GM19468 (cell line): ENCODE measurements at regions not wholly inside any gene's neighbourhood (a gene's known extent, or its start where the extent isn't known, plus 50 kb on each side); places are given as distances from the start of the nearest gene placed in this dataset.

ENCODE experiments used
- ATAC-seq: cut with Tn5 transposase; IDR thresholded peaks from one replicate; pipeline ENCODE4 v1.9.1; 2021; ENCODE audit warnings: mild to moderate bottlenecking, moderate library complexity, moderate number of reproducible peaks; ENCODE audit not compliant: unreplicated experiment; ENCODE audit errors: extremely low read depth

DNA sequence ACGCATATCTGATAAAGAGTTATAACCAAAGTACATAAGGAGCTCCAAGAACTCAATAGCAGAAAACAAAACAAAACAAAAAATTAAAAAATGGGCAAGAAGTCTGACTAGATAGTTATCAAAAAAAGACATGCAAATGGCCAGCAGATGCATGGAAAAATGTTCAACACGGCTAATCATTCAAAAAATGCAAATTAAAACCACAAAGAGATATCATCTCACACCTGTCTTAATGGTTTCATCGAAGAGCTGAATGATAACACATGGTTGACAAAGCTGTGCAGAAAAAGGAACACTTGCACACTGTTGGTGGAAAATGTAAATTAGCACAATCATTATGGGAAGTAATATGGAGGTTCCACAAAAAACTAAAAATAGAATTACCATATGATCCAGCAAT lies 751.3 kb upstream of the POU3F3 start:
- no peak for ATAC-seq

DNA sequence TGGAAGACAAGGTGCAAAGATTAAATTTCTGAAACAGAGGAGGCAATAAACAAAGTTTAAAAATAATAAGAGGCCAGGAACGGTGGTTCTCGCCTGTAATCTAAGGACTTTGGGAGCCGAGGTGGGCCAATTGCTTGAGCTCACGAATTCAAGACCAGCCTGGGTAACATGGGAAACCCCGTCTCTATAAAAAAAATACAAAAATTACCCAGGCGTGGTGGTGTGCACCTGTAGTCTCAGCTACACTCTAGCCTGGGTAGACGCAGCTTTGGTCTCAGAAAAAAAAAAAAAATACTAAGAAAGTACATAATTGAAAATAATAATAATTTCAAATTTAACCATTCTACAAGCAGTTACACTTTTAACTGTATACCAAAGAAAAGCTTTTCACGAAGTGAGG lies 744.6 kb upstream of the POU3F3 start:
- ATAC-seq, result no peak

DNA sequence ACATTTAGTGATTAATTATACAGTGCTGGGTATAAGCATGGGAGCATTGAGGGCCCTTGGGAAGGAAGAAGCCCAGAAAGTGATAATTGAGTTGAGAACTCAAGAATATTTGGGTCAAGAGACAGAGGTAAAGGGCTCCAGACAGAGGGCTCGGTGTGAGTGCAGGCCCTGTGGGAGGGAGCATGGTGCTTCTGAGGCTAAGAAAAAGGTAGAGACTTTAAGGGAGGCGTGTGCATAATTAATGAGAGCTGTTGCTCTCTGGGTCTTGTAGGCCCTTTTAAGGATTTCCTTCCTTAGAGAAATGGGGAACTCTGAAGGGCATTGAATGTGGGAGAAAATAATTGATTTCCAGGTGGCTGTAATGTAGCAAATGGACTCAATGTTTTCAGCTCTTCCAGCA lies 735.0 kb upstream of the POU3F3 start:
- ATAC-seq, result no peak

DNA sequence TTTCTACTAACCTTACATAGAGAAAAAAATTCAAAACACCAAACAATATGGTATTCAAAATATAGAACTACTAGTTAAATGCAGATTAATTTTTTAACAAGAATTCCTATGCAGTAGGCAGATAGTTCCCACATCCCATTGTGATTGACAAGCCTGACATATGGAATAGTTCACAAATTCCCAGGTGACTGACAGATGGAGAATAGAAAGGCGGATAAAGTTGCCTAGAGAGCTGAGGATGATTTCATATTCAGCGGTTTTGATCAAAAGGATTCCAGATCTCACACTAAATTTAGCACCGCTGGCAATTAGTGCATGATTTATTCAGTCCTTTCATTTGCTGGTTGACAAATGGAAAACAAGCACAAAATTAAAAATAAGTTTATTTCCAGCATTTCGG lies 733.7 kb upstream of the POU3F3 start:
- ATAC-seq, result no peak

DNA sequence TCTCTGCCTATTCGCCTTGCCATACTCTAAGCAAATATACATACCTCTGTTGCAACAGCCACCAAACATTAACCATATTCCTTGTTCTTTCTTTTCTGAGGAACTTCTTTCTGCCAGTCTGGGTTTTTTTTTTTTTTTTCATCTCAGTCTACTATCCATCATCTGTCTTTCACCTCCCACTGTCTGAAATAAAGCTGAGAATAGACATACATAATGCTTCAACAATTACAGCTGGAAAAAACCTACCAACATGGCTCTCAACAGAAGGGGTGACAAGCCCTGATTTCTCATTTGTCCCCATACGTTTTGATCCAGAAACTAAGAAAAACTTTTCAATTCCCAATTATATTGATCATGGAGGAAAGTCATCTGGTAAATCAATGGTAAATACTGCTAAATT lies 728.8 kb upstream of the POU3F3 start:
- no peak for ATAC-seq

DNA sequence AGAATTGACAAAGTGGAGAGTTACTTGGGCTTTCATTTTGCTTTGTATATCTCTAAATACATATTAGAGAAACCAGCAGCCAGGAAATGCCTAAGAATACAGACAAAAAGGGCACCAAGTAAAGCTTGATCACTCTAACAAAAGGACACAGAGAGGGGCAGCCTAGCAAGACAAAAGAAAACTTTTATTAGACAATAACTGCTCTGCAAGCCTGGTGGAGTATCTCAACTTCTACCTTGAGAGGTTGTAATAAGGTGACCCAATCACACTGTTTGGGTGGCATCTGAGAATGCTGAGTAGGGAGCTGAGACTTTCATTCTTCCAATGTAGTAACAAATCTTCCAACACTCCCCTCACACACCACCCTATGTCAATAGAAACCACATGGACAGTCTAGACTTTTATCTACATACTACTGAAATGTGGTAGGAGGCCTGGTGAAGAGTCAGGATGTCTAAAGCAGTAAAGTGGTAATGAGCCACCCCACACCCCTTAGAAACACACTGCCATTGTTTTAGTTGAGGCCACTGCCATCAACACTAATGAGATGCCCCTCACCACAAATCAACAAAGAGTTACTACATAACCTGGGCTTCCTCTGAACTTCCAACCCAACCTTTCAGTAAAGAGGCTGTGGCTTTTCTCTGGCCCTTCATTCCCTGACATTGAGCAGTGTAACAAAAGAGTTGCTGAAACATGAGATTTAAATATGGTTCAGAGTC lies 726.7 kb upstream of the POU3F3 start:
- ATAC-seq, result no peak

DNA sequence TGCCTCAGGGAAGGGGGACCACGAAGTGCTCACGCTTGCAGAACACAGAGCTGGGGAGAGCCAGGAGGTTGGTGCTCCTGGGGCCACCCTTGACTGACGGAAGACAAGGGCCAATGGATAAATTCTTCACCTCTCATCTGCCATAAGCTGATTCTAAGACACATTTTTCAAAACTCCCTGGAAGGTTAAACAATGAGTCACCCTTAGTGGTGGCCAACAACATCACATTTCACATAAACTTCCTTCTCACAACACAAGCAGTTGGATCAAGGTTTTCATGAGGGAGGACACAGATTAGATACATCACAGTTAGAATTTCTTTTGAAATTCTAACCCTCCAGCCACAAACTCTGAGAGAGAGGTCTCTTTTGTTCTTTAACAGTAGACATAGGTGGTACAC lies 713.6 kb upstream of the POU3F3 start:
- no peak for ATAC-seq

DNA sequence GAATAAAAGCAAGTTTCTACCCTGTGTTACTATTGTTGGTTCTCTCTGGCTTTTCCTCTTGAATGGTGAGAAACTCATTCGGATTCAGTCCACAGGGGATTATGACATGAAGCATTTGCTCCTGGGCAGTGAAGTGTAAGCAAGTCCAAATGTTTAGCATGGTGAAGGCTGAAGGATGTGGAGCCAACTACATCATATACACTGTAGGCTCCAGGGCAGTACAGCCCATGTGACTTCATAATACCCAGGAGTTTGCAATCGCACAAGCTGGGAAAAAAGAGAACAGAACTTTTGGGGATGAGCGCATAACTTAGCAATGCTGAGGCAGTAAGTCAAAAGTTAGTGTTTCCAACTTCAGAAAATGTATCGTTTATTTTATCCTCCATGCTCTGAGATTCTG lies 695.7 kb upstream of the POU3F3 start:
- no peak for ATAC-seq

DNA sequence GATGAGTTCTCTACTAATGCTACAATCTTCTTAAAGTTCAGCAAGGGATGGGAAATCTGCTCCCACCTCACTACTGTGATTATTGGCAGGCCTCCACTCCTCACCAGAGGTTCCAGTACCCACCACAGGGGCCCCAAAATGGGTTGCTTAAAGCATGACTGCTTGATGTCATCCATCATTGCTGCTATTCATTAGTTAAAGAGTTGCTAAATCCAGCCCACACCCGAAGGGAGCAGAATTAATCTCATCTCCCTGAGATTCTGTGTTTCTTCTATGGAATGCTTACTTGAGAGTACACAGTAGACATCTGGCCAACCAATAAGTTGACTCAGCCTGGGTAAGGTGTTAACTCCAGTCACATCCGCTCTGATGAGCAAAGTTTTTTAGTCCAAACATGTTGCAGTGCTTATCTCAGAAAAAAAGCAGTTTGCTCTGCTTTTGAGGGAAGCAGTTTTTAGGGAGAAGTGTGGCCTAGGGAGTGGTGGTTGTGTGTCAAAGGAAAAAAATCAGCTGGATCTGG lies 690.2 kb upstream of the POU3F3 start:
- no peak for ATAC-seq

DNA sequence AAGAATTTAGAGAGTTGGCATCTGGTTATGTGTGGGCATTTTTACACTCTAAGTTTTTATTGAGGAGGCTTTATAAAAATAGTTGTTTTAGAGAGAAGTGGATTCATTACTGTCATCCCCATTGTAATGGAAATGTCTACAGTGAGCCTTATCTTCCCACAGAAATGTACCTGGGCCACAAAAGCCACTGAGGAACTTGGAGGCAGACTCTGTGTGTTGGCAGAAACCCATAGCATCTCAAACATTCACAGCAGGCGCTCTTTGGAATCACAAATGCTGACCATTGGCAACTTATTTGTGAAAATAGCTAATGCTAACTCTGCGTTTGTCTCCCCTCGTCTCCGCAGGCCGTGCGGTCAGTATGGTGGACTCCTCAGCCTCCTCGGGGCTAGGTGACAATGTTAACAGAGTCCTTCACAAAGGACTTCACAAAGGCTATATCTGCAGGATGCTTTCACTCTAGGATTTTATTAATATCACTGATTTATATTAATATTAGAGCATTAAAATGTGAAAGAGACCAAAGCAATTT lies 689.1 kb upstream of the POU3F3 start:
- ATAC-seq, result no peak

DNA sequence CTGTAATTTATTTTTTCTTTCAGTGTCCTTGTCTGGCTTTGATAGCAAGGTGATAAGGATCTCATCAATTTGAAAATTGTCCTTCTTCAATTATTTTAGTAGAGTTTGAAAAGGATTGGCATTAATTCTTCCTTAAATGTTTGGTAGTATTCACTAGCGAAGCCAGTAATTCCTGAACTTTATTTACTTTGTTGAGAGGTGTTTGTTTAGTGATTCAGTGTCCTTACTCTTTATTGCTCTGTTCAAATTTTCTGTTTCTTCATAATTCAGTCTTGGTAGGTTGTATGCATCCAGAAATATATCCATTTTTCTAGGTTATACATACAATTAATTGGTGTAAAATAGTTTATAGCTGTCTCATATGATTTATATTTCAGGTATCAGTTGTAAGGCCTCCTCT lies 676.7 kb upstream of the POU3F3 start:
- ATAC-seq, result no peak

DNA sequence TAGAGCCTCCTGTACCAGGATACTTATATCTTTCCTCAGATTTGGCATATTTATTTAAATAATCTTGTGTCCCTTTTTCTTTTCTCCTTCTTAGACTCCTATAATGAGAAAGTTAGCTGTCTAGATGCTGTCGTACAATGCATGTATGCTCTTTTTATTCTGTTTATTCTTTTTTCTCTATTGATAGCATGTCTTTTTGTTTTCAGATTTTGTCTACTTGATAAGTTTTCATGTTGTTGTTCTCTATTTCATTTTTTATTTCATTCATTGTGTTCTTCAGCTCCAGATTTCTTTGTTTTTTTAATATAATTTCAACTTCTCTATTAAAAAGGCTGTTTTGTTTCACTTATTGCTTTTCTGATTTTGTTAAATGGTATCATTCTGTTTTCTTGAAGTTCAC lies 674.3 kb upstream of the POU3F3 start:
- no peak for ATAC-seq

DNA sequence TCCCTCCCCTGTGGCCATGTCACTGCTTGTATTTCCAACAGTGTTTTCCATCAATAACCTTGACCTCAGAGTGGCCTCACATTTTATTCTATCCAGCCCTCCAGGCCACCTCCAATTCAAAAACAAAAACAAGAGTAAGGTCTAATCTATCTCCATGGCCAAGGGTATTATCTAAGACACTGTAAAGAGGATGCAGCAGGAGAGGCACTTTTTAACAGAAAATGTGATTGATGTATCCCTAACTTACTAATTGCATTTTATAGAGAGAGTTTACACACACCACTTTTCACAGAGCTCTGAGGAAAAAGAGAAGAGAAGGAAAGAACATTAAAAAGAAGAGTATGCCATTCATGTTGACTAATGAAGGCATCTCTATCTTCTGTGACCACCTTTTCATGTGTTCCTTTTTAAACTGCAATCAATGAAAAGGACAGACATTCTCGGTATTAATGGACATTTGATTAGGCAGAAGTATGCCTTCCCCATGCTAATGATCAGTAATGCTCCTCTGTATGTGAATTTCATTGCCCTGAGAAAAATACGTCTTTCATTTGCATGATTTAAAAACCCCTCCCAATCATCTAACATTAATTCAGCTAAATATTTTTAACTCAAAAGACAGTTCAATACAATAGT lies 653.3 kb upstream of the POU3F3 start:
- no peak for ATAC-seq

DNA sequence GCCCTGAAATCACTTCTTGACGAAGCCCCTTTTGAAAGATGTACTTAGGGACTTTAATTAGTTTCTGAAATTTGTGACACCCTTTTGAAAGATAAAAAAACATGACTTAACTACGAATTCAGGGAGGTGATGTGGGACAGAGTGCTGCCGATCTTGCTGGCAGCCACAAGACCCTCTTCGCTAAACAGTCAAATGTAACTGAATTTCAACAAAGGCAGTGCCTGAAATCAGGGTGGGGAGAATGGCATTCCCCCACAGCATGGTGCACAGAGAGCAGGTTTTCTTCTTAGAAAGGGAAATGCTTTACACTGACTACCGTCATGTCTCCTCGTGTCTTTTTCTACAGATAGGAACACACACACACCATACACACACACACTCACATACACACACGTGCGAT lies 640.2 kb upstream of the POU3F3 start:
- ATAC-seq, result no peak

DNA sequence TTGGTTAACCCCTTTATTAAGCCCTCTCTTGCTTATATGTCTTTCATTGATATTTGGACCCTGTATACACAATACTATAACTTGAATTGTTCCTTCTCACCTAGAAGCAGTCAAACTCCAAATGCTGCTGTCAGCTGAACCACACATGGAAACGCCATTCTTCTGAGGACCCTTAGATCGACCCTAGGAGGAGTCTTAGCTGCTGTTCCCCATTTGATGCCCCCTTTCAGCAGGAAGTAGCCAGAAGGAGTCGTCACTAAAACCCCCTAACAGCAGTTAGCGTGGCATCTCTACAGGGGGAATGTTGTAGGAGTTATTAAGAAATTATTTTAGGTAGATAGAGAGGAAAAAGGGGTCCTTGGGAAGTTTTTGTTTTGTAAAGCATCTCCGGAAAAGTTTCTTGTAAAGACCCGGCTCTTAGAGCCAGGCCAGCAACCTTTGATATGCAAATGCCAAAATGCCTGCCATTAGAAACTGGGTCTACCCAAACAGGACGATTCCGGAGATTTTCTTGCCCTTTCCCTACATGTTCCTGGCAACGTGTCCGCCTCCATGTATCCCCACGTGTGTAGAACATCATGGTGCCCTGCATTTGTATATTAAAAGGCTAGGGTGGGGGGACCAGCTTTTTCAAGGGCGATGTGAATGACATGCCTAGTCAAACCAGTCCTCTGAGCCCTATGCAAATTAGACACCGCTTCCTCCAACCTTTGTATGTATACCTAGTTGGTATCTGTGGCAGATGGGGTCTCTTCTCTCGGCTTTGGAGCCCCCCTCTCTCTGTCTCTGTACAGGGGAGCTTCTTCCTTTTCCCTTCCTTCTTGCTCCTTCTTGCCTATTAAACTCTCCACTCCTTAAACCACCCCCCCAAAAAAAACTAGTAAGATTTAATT lies 638.4 kb upstream of the POU3F3 start:
- no peak for ATAC-seq

DNA sequence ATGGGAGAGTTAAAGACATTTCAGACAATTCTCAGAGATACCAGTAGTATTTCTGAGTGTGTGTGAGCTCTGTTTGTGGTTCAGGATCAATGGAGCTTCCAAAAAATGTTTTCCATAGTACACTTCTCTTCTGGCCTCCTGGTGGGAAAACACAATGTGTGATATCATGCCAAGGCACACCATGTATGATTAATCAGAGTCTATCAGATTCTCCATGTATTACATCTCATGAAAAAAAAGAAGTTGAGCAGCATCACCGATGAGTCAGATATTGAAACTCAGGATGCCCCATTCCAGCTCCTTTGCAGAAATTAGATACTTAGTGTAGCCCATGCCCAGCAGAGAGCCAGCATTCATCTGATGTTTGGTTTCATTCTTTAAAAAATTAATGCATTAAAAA lies 620.3 kb upstream of the POU3F3 start:
- no peak for ATAC-seq

DNA sequence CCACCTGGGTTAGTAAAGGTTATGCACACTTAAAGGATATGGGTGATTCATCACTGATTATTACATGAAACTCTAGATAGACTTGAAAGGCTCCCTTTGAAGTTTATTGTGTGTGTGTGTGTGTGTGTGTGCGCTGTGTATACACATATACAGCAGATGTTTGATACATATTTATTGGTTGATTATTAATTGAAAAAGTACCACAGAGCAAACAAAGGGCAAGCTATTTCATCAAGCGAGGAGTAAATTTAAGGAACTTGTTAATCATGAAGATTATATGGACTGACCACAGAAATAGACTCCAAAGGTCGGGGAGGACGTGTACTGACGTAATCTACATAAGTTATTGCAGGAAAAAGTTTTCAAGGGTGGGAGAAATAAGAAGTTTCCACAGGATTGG lies 617.4 kb upstream of the POU3F3 start:
- ATAC-seq, result no peak

DNA sequence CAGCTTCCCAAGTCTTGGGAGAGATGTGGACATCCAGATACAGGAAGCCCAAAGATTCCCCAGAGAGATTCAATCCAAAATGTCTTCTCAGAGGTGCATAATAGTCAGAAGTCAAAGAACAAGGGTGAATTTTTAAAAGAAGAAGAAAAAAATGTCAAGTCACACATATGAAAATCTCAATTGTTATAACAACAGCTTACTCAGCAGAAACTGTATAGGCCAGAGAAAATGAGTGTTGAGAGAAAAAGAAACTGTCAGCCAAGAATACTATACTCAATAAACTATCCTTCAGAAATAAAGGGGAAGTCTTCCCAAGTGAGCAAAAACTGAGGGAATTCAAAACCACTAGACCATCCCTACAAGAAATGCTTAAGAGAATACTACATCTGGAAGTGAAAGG lies 612.9 kb upstream of the POU3F3 start:
- no peak for ATAC-seq

DNA sequence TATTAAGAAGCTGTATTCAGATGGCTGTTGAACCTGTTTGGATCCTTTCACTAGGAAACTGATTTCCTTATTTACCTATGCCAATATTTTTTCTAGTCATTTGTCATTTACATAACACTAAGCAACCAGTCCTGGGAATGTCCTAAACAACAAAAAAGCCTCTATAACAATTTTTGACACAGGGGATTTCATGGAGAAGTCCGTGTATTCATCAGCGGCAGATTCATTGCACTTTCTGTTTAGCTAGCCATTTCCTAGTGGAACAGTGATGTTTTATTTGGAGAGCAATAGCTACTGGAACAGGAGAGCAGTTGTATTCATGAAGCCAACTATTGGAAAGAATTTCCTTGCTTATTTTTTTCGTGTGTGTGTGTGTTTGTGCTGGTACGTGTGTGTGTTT lies 604.3 kb upstream of the POU3F3 start:
- no peak for ATAC-seq

DNA sequence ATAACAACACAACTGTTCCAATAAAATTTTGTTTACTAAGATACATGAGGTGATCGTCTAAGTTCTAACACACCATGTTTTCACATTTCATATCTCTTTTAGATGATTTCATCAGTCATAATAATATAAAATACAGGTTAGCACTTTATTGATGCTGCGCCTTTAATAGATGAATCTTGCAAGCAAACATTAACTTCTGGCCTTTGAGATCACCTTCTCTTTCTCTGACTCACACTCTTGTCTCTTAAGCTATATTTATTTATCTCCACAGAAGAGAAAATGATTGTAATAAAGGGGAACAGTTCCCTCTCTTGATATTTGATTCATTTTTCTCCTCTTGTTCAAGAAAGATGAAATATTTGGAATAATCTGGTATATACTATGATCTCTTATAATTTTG lies 603.3 kb upstream of the POU3F3 start:
- no peak for ATAC-seq

DNA sequence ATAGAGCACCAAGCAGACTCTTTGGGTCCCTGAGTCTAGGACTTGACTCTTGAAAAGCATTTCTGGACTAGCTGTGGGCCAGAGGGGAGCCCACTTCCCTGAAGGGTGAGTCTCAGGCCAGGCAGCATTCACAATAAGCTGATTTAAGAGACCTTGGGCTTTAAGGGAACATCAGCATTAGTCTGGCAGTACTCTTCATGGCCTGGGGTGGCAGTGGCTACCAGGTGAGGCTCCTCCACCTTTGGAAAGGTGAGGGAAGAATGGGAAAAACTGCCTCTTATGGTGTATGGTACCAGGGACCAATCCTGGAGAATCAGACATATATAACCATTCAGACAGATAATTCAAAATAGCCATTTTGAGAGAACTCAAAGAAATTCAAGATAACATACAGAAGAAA lies 599.9 kb upstream of the POU3F3 start:
- ATAC-seq, result no peak
